ENCODE measurements at regions not wholly inside any gene's neighbourhood (a gene's known extent, or its start where the extent isn't known, plus 50 kb on each side); places are given as distances from the start of the nearest gene placed in this dataset.
"Not testable (repeated sequence)": the region's sequence is repeated elsewhere in the genome, so short reads cannot be mapped to it uniquely, and the experiment has no call there.

DNA sequence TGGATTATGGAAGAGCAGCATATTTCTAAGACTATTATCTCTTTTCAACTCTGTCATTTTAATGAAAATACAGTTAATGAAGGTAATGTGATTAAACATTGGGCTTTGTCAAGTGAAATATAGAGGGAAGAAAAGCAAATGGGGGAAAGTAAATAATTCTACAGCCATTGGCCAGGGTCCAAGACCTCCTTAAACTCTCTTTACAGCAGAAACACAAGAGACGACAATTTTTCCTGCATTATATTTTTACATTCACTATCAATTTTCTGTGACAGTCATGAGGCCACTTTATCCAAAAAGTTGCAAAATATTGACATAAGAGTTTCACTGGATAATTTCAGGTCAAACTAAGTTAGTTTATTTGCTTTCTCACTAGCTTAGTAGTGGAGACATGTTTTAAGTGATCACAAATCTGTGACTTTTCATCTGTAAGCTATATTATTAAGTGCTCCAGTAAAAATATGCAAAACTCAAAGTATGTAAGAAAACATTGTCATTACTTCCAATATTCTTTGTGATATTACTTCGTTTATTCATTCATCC lies 385.9 kb upstream of the DPH6 start:
- ATAC-seq (replicated peaks in 1 of 2) (no peak), DNase-seq (no peak)
- no peaks in the 10 kb centered on the region for H3K27me3 Mint-ChIP-seq (ENCODE audit: low read depth)
- H3K9me3 Mint-ChIP-seq: peaks cover 0 to 4% of the 10 kb centered on the region in 2 donors
- no peaks in the 10 kb centered on the region for H3K36me3 Mint-ChIP-seq (ENCODE audit: insufficient read depth in 2 of 2)
- H3K27ac Mint-ChIP-seq: no peak overlapping the region
- no peaks in the 10 kb centered on the region for H3K4me1 Mint-ChIP-seq (ENCODE audit: low read depth)
- H3K4me3 Mint-ChIP-seq: no peak overlapping the region

DNA sequence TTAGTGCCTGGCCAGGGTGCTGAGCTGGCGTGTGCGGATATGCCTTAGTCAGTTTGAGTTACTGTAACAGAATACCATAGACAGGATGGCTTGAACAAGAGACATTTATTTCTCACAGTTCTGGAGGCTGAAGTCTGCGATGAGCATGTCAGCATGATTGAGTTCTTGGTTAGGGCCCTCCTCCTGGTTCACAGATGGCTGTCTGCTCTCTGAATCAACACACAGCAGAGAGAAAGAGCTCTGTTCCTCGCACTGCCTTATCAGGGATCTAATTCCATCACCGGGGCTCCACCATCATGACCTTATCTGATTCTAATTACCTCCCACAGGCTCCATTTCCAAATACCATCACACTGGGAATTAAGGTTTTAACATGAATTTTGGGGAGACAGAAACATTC lies 386.6 kb upstream of the DPH6 start:
- H3K36me3 Mint-ChIP-seq (ENCODE audit: insufficient read depth in 2 of 2): no peaks in the 10 kb centered on the region
- ATAC-seq (replicated peaks in 1 of 2): no peak
- no peaks in the 10 kb centered on the region for H3K27me3 Mint-ChIP-seq (ENCODE audit: low read depth)
- no peak overlapping the region for H3K27ac Mint-ChIP-seq
- H3K4me3 Mint-ChIP-seq: no peak overlapping the region
- H3K9me3 Mint-ChIP-seq: peaks cover 0 to 4% of the 10 kb centered on the region in 2 donors
- no peak for DNase-seq
- no peaks in the 10 kb centered on the region for H3K4me1 Mint-ChIP-seq (ENCODE audit: low read depth)

DNA sequence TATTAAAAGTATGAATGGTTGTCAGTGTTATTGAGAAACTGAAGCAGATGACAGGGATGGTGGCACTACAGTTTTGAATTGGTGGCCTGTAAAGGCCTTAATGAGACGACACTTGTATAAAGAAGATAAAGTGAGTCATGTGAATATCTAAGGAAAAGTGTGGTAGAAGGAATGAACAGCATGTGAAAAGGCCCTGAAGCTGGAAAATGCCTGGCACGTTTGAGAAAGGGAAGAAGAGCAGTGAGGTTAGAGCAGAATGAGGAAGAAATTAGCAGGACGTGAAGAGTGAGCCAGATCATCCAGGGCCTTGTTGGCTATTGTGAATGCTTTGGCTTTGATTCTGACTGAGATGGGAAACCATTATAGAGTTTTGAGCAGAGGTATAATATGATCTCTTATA lies 387.6 kb upstream of the DPH6 start:
- DNase-seq: no peak
- no peak overlapping the region for H3K4me3 Mint-ChIP-seq
- H3K27ac Mint-ChIP-seq: no peak overlapping the region
- H3K27me3 Mint-ChIP-seq (ENCODE audit: low read depth): no peaks in the 10 kb centered on the region
- no peak for ATAC-seq (replicated peaks in 1 of 2)
- peaks cover 0 to 4% of the 10 kb centered on the region in 2 donors for H3K9me3 Mint-ChIP-seq
- no peaks in the 10 kb centered on the region for H3K4me1 Mint-ChIP-seq (ENCODE audit: low read depth)
- no peaks in the 10 kb centered on the region for H3K36me3 Mint-ChIP-seq (ENCODE audit: insufficient read depth in 2 of 2)

DNA sequence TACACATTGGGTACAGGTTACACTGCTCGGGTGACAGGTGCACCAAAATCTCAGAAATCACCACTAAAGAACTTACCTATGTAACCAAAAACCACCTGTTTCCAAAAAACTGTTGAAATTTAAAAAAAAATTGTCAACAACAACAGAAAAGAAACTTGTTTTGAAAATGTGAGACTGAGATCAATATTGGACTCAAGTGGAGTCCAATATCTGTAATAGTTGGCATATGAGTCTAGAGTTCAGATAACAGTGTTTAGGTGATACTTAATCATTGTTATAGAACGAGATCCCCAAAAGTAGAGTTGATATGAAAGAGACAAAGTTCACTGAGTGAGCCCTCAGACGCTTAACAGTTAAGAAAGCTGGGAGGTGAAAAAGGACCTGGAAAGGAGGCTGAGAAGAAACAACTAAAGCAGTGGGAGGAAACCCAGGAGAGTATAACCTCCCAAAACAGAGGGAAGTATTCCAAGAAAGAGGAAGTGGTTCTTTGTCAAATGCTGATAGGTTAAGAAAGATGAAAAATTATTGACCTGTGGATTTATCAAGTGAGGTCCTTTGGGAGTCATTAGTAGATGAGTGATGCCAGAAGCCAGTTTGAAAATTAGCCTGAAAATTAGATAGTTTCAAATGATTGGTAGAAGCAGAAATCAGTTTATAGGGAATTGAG lies 388.6 kb upstream of the DPH6 start:
- H3K9me3 Mint-ChIP-seq: peaks cover 0 to 4% of the 10 kb centered on the region in 2 donors
- ATAC-seq (replicated peaks in 1 of 2) (no peak), DNase-seq (no peak)
- H3K36me3 Mint-ChIP-seq (ENCODE audit: insufficient read depth in 2 of 2): no peaks in the 10 kb centered on the region
- H3K27ac Mint-ChIP-seq: no peak overlapping the region
- H3K4me1 Mint-ChIP-seq (ENCODE audit: low read depth): no peaks in the 10 kb centered on the region
- no peaks in the 10 kb centered on the region for H3K27me3 Mint-ChIP-seq (ENCODE audit: low read depth)
- H3K4me3 Mint-ChIP-seq: no peak overlapping the region

DNA sequence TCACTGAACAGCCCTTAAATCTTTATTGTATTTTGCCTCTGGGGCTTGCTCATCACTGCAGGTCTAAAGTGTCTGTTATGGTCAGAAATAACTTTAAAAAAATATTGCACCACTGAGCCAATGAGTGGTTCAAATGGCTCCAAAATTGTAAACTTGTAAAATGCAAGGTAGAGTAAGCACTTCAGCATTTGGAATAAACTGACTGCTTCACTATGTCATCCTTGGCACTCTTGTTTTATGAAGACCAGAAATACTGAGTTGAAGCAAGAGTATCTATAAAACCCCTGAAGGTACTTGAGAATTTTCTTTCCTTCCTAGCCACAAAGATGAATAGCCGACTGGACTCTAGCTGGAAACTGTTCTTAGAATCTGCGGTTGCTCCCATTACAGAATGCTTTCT lies 390.3 kb upstream of the DPH6 start:
- H3K36me3 Mint-ChIP-seq (ENCODE audit: insufficient read depth in 2 of 2): no peaks in the 10 kb centered on the region
- ATAC-seq (replicated peaks in 1 of 2): no peak
- no peak overlapping the region for H3K27ac Mint-ChIP-seq
- no peaks in the 10 kb centered on the region for H3K27me3 Mint-ChIP-seq (ENCODE audit: low read depth)
- H3K4me3 Mint-ChIP-seq: no peak overlapping the region
- DNase-seq: no peak
- H3K4me1 Mint-ChIP-seq (ENCODE audit: low read depth): no peaks in the 10 kb centered on the region
- H3K9me3 Mint-ChIP-seq: peaks cover 0 to 1% of the 10 kb centered on the region in 2 donors

DNA sequence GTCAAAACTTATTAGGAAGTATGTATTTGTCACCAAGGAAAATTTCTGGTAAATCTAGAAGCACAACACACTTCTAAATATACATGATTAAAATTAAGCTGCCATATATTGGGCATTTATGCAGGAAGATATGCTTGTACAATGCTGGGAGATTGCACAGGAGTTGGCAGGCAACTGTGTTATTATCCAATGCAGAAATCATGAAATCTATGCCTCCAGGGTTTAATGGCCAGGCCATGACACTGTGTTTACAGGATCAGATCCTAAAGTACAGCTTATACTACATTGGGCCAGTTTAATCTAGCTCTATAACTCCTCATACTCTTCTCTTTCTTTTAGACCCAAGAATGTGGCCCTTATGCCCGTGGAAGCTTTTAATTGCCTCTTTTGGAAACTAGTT lies 391.4 kb upstream of the DPH6 start:
- no peak for DNase-seq
- Mint-ChIP-seq H3K4me3 (no peak overlapping the region), H3K27me3 (ENCODE audit: low read depth) (no peaks in the 10 kb centered on the region), H3K4me1 (ENCODE audit: low read depth) (no peaks in the 10 kb centered on the region), H3K9me3 (peaks cover 0 to 1% of the 10 kb centered on the region in 2 donors), H3K36me3 (ENCODE audit: insufficient read depth in 2 of 2) (no peaks in the 10 kb centered on the region), H3K27ac (no peak overlapping the region)
- no peak for ATAC-seq (replicated peaks in 1 of 2)

DNA sequence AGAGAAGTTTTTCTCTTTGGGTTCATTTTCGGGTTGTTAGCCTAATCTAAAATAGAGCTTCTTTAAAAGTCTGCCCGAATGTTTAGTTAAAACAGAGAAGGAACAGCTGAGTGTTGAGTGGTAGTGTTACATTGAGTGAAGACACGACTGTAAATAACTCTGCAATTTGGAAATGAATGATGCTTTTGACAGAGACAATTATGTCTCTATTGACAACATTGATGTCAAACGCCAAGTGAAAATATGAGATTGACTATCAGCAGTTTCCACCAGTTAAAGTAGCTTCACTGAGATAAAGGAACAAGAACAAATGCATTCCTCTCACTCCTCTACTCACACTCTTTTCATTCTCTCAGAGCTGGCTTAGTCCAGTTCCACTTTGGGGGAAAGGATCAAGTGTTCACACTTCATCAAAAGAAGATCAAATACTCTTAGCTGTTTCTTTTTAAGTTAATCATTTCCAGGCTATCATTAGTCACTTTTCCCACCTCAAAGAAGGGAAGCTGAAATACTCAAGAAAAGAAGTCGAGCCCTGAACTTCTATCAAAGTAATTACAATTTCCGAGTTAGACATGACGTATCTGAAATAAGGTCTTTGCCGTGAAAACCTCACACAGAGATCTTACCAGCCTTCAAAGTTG lies 399.1 kb upstream of the DPH6 start:
- ATAC-seq (replicated peaks in 1 of 2) (no peak), DNase-seq (no peak)
- Mint-ChIP-seq H3K4me1 (ENCODE audit: low read depth) (no peaks in the 10 kb centered on the region), H3K27ac (no peak overlapping the region), H3K4me3 (no peak overlapping the region), H3K36me3 (ENCODE audit: insufficient read depth in 2 of 2) (no peaks in the 10 kb centered on the region), H3K9me3 (peaks cover 2 to 11% of the 10 kb centered on the region in 2 donors), H3K27me3 (ENCODE audit: low read depth) (no peaks in the 10 kb centered on the region)

DNA sequence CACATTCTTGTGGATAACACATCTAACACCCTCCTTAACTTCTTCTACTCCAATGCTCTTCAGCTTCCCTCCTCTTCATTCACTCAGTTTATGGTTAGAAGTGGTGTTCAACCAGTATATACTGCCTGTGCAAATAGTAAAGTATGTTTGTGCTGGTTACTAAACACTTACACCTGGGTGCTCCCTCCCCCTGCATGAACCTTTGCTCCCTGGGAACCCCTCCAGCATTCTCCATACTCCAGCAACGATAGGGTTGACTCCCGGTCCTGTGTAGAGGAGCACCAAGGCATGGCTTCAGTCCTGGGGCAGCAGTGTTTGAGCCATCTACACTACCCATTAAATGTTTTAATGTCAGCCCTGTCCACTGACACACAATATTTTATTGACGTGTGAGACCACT lies 407.5 kb upstream of the DPH6 start:
- no peak for ATAC-seq (replicated peaks in 1 of 2)
- Mint-ChIP-seq H3K4me1 (ENCODE audit: low read depth) (no peaks in the 10 kb centered on the region), H3K27me3 (ENCODE audit: low read depth) (no peaks in the 10 kb centered on the region), H3K4me3 (no peak overlapping the region), H3K27ac (no peak overlapping the region), H3K9me3 (peaks cover 0 to 4% of the 10 kb centered on the region in 2 donors), H3K36me3 (ENCODE audit: insufficient read depth in 2 of 2) (no peaks in the 10 kb centered on the region)
- no peak for DNase-seq

DNA sequence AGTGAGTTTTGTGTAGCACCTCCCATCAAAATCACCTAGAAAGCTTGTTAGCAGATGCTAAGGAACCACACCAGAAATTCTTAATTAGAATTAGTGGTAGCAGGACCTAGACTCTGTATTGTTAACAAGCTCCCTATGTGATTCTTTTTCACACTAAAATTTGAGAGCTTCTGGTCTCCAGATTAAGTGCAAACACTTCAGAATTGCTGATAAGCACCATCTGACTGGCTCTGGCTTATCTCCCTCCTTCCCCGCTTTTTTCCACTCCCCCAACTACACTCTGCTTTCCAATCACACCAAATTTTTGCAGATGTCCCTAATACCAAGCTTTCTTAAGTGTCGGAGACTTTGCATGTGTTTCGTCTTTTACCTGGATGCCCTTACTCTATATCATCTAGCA lies 410.1 kb upstream of the DPH6 start:
- Mint-ChIP-seq H3K4me3 (no peak overlapping the region), H3K27ac (no peak overlapping the region), H3K27me3 (ENCODE audit: low read depth) (no peaks in the 10 kb centered on the region), H3K9me3 (no peaks in the 10 kb centered on the region), H3K36me3 (ENCODE audit: insufficient read depth in 2 of 2) (no peaks in the 10 kb centered on the region), H3K4me1 (ENCODE audit: low read depth) (no peaks in the 10 kb centered on the region)
- ATAC-seq (replicated peaks in 1 of 2) (no peak), DNase-seq (no peak)

DNA sequence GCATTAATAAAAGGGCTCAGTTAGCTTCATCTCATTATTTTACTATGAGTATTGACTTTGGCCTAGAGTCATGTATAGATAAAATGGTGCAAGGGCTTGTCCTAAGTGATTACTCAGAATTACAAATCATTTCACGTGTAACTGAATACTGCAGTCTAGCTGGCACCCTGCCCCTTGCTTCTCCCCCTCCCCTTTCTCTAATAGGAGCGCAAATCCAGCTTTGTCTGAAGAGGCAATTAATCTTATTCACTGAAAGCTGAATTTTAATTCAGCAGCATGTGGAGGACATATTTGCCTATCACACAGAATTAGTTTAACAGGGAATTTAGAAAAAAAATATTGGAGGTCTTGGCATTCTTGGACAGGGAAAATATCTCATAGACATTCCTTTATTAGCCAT lies 412.1 kb upstream of the DPH6 start:
- ATAC-seq (replicated peaks in 1 of 2) (no peak), DNase-seq (no peak)
- Mint-ChIP-seq H3K27me3 (ENCODE audit: low read depth) (no peaks in the 10 kb centered on the region), H3K4me3 (no peak overlapping the region), H3K36me3 (ENCODE audit: insufficient read depth in 2 of 2) (no peaks in the 10 kb centered on the region), H3K4me1 (ENCODE audit: low read depth) (no peaks in the 10 kb centered on the region), H3K27ac (no peak overlapping the region), H3K9me3 (no peaks in the 10 kb centered on the region)

DNA sequence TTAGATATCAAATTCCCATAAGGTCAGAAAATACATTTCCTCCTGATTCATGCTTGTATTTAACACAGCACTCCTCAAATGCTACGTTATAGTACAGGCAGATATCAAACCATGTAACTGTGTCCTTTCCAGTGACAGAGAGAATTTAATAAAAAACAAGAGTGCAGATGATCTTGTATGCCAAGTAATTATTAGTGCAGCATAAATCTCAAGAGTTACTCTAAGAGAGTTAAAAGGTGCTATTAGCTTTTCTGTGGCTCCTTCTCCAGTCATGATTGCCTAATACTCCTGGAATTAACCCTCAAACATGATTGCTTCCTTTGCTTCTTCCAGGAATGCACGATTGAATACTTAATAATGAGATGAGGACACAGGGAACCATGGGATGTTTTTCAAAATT lies 413.0 kb upstream of the DPH6 start:
- Mint-ChIP-seq H3K36me3 (ENCODE audit: insufficient read depth in 2 of 2) (no peaks in the 10 kb centered on the region), H3K4me1 (ENCODE audit: low read depth) (no peaks in the 10 kb centered on the region), H3K27ac (no peak overlapping the region), H3K4me3 (no peak overlapping the region), H3K27me3 (ENCODE audit: low read depth) (no peaks in the 10 kb centered on the region), H3K9me3 (no peaks in the 10 kb centered on the region)
- ATAC-seq (replicated peaks in 1 of 2) (no peak), DNase-seq (no peak)

DNA sequence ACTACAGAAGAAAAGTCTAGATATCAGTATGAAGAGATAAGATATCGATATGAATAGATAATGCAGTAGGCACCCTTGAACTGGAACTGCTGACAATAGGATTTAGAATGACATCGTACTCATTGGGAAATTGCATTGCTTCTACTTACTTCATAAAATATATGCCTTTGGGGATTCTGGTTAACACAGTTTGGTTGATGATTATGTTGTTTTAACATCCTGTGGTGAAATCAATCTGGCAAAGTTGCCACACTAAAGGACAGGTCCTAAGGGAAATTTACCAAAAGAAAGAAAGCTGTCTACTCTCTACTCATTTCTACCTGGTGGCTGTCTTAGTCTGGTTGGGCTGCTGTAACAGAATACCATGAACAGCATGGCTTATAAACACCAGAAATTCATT lies 417.4 kb upstream of the DPH6 start:
- no peak for DNase-seq
- no peaks in the 10 kb centered on the region for H3K36me3 Mint-ChIP-seq (ENCODE audit: insufficient read depth in 2 of 2)
- no peak for ATAC-seq (replicated peaks in 1 of 2)
- no peaks in the 10 kb centered on the region for H3K27me3 Mint-ChIP-seq (ENCODE audit: low read depth)
- no peaks in the 10 kb centered on the region for H3K4me1 Mint-ChIP-seq (ENCODE audit: low read depth)
- no peak overlapping the region for H3K27ac Mint-ChIP-seq
- peaks cover 0 to 2% of the 10 kb centered on the region in 2 donors for H3K9me3 Mint-ChIP-seq
- H3K4me3 Mint-ChIP-seq: no peak overlapping the region

DNA sequence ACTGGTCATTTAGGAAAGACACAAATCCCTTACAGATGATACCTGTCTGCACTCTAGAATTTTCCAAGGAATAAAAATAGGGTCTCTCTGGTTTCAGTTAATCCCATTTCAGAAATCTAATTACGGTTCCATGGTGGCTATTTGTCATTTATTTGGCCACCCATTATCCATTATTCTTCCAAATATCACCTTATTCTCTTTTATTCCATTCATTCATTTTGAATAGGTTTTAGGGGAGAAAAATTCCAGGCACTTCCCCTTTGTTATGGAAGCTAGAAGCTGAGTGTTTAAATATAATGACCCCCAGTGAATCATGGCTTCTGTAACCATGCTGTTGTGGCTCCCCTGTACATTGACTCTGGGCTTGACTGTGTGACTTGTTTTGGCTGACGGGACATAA lies 420.8 kb upstream of the DPH6 start:
- peaks cover 2% of the 10 kb centered on the region in 2 donors for H3K9me3 Mint-ChIP-seq
- DNase-seq (no peak), ATAC-seq (replicated peaks in 1 of 2) (no peak)
- no peak overlapping the region for H3K4me3 Mint-ChIP-seq
- no peaks in the 10 kb centered on the region for H3K27me3 Mint-ChIP-seq (ENCODE audit: low read depth)
- no peak overlapping the region for H3K27ac Mint-ChIP-seq
- no peaks in the 10 kb centered on the region for H3K36me3 Mint-ChIP-seq (ENCODE audit: insufficient read depth in 2 of 2)
- no peaks in the 10 kb centered on the region for H3K4me1 Mint-ChIP-seq (ENCODE audit: low read depth)

DNA sequence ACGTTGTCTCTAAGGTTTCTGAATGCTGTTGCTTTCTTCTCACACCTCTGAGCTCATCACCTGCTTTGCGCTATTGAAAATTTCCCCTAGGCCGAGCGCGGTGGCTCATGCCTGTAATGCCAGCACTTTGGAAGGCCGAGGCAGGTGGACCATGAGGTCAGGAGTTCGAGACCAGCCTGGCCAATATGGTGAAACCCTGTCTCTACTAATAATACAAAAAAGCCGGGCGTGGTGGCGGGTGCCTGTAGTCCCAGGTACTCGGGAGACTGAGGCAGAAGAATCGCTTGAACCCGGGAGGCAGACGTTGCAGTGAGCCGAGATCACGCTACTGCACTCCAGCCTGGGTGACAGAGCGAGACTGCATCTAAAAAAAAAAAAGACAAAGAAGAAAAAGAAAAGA lies 422.0 kb upstream of the DPH6 start:
- H3K4me1 Mint-ChIP-seq (ENCODE audit: low read depth); H3K36me3 Mint-ChIP-seq (ENCODE audit: insufficient read depth in 2 of 2); H3K4me3 Mint-ChIP-seq; H3K9me3 Mint-ChIP-seq; H3K27ac Mint-ChIP-seq; ATAC-seq (replicated peaks in 1 of 2); H3K27me3 Mint-ChIP-seq (ENCODE audit: low read depth); DNase-seq: not testable (repeated sequence)
